Neural cell (in vitro differentiated cells): ENCODE measurements at regions not wholly inside any gene's neighbourhood (a gene's known extent, or its start where the extent isn't known, plus 50 kb on each side); places are given as distances from the start of the nearest gene placed in this dataset.

ENCODE experiments used
- H2AFZ ChIP-seq: fragments of 200-600, 300-800 bp; sonication (generic), shearing (Covaris generic); 2 replicates; pipeline ENCODE4 v1.6.0; 2014; ENCODE audit warnings: low read depth, mild to moderate bottlenecking, antibody characterized with exemption, low read length, moderate library complexity
- H3F3A ChIP-seq: fragments of 200-600 bp; shearing (Covaris generic); 2 replicates; pipeline ENCODE4 v1.6.1; 2016; ENCODE audit warnings: mild to moderate bottlenecking, moderate library complexity, mixed read lengths, antibody characterized with exemption, low read length; ENCODE audit not compliant: insufficient read depth, poor library complexity, severe bottlenecking
- H3K27ac ChIP-seq: fragments of 200-600, 300-800 bp; sonication (generic), shearing (Covaris generic); 2 replicates; pipeline ENCODE4 v1.5.1; 2014; ENCODE audit warnings: mild to moderate bottlenecking, low read length, moderate library complexity
- H3K27me3 ChIP-seq: fragments of 300-800, 200-600 bp; sonication (generic), shearing (Covaris generic); 2 replicates; pipeline ENCODE4 v1.6.0; 2014; ENCODE audit warnings: mild to moderate bottlenecking, low read depth, low read length, moderate library complexity; ENCODE audit not compliant: insufficient read depth
- H3K36me3 ChIP-seq: fragments of 300-800, 200-600 bp; sonication (generic), shearing (Covaris generic); 2 replicates; pipeline ENCODE4 v1.5.1; 2014; ENCODE audit warnings: mild to moderate bottlenecking, antibody characterized with exemption, low read length, moderate library complexity; ENCODE audit not compliant: insufficient read depth
- H3K4me2 ChIP-seq: fragments of 300-800, 200-600 bp; sonication (generic), shearing (Covaris generic); 2 replicates; pipeline ENCODE4 v1.6.0; 2014; ENCODE audit warnings: mild to moderate bottlenecking, low read length
- H3K4me3 ChIP-seq: fragments of 300-800, 200-600 bp; sonication (generic), shearing (Covaris generic); 2 replicates; pipeline ENCODE4 v1.5.1; 2014; ENCODE audit warnings: mild to moderate bottlenecking, low read length, moderate library complexity
- H3K79me2 ChIP-seq: fragments of 200-600 bp; shearing (Covaris generic); replicated peaks from 2 replicates; pipeline ENCODE4 v1.6.0; 2014; ENCODE audit warnings: mild to moderate bottlenecking, low read length, moderate library complexity; ENCODE audit not compliant: insufficient read depth
- H3K9ac ChIP-seq: fragments of 300-800, 200-600 bp; sonication (generic), shearing (Covaris generic); 2 replicates; pipeline ENCODE4 v1.6.1; 2016; ENCODE audit warnings: mild to moderate bottlenecking, low read length, mixed read lengths
- H3K9me2 ChIP-seq: fragments of 200-600 bp; shearing (Covaris generic); 2 replicates; pipeline ENCODE4 v1.6.1; 2016; ENCODE audit warnings: mild to moderate bottlenecking, low read length, mixed read lengths; ENCODE audit not compliant: insufficient read depth
- H3K9me3 ChIP-seq: fragments of 200-600, 300-800 bp; sonication (generic), shearing (Covaris generic); 2 replicates; pipeline ENCODE4 v1.6.1; 2016; ENCODE audit warnings: mild to moderate bottlenecking, mixed run types, low read length, moderate library complexity, mixed read lengths
- H4K20me1 ChIP-seq: fragments of 200-600 bp; shearing (Covaris generic); 2 replicates; pipeline ENCODE4 v1.6.1; 2016; ENCODE audit warnings: mild to moderate bottlenecking, mixed run types; ENCODE audit not compliant: insufficient read depth
- EP300 ChIP-seq: fragments of 450-650 bp; conservative IDR thresholded peaks from 2 replicates; pipeline ENCODE4 v1.6.1; 2014; ENCODE audit warnings: antibody characterized with exemption, mild to moderate bottlenecking, moderate library complexity; ENCODE audit not compliant: poor library complexity, severe bottlenecking
- EZH2 ChIP-seq: fragments of 200-600, 300-800 bp; shearing (Covaris generic), sonication (generic); IDR thresholded peaks from 2 replicates; pipeline ENCODE4 v1.6.1; 2014; ENCODE audit warnings: antibody characterized with exemption, low read length, borderline replicate concordance, mild to moderate bottlenecking; ENCODE audit not compliant: insufficient read depth, poor library complexity, severe bottlenecking
- MXI1 ChIP-seq: fragments of 450-650 bp; conservative IDR thresholded peaks from 2 replicates; pipeline ENCODE4 v1.6.1; 2014; ENCODE audit warnings: antibody characterized with exemption, mild to moderate bottlenecking; ENCODE audit not compliant: poor library complexity, severe bottlenecking
- POLR2AphosphoS5 ChIP-seq: IDR thresholded peaks from 2 replicates; pipeline ENCODE4 v1.6.1; 2012
- RAD21 ChIP-seq: fragments of 450-650 bp; conservative IDR thresholded peaks from 2 replicates; pipeline ENCODE4 v1.6.1; 2014; ENCODE audit warnings: antibody characterized with exemption, mild to moderate bottlenecking, moderate library complexity
- SMC3 ChIP-seq: fragments of 450-650 bp; conservative IDR thresholded peaks from 2 replicates; pipeline ENCODE4 v1.6.1; 2014; ENCODE audit warnings: antibody characterized with exemption, mild to moderate bottlenecking, moderate library complexity; ENCODE audit not compliant: poor library complexity
- TAF1 ChIP-seq: IDR thresholded peaks from 2 replicates; pipeline ENCODE4 v1.6.1; 2012; ENCODE audit warnings: low read depth
- TF ChIP-seq, protein P1 (sequence below): IDR thresholded peaks from 2 replicates; pipeline ENCODE4 v1.6.1; 2012; ENCODE audit warnings: borderline replicate concordance
- TF ChIP-seq, protein P2 (sequence below): fragments of 450-650 bp; IDR thresholded peaks from 2 replicates; pipeline ENCODE4 v1.5.1; 2014; ENCODE audit warnings: antibody characterized with exemption, mild to moderate bottlenecking, moderate library complexity; ENCODE audit not compliant: poor library complexity, severe bottlenecking

DNA sequence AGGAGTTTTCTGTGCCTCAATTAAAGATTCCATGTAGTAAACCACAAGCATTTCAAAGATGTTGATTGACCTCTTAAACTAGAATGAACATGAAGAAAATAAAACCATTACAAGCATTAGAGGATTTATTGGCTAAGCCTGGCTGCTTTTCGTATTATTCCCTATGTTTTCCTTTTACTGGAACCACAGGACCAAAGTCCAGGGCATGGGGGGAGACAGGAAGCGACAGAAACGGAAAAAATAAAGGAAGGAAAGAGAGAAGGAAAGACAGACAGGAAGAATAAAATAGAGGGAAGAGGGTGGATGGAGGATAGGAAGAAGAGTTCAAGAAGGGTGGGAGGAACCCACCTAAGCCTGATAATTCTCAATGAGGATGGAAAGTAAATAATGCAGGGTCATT is 169.9 kb downstream of the SHQ1 start:
- Histone ChIP-seq H3K27me3 (no peaks in the 10 kb centered on the region), H3K4me3 (no peak overlapping the region), H4K20me1 (no peaks in the 10 kb centered on the region), H3F3A (no peaks in the 10 kb centered on the region), H3K4me2 (no peak overlapping the region), H3K79me2 (no peaks in the 10 kb centered on the region), H3K36me3 (no peaks in the 10 kb centered on the region), H3K9me3 (no peaks in the 10 kb centered on the region), H3K9me2 (no peaks in the 10 kb centered on the region), H2AFZ (no peak overlapping the region), H3K27ac (no peak overlapping the region), H3K9ac (no peak overlapping the region)
- TF ChIP-seq POLR2AphosphoS5 (no peak), MXI1 (no peak), TAF1 (no peak), EZH2 (no peak), EP300 (no peak), SMC3 (no peak), RAD21 (no peak)

DNA sequence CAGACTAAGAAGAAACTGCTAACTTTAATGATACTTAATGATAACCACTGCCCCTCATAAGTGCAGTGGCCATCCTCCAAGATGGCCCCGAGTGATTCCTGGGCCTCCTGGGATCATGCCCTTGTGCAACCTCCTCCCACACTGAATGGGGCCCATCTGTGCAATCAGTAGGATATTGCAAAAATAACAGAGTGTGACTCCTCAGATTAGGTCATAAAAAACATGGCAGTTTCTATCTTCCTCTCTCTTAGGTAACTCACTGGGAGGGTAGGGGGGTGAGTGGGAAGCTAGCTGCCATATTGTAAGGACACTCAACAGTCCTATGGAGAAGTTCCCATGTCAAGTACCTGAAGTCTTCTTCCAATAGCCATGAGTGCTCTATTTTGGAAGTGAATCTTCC is 173.0 kb downstream of the SHQ1 start:
- H3K9me2 ChIP-seq, result no peaks in the 10 kb centered on the region

More for the DNA sequence above, 173.0 kb downstream of the SHQ1 start:
- no peaks in the 10 kb centered on the region for H4K20me1 ChIP-seq
- no peak overlapping the region for H3K9ac ChIP-seq
- TF ChIP-seq, protein P1, sequence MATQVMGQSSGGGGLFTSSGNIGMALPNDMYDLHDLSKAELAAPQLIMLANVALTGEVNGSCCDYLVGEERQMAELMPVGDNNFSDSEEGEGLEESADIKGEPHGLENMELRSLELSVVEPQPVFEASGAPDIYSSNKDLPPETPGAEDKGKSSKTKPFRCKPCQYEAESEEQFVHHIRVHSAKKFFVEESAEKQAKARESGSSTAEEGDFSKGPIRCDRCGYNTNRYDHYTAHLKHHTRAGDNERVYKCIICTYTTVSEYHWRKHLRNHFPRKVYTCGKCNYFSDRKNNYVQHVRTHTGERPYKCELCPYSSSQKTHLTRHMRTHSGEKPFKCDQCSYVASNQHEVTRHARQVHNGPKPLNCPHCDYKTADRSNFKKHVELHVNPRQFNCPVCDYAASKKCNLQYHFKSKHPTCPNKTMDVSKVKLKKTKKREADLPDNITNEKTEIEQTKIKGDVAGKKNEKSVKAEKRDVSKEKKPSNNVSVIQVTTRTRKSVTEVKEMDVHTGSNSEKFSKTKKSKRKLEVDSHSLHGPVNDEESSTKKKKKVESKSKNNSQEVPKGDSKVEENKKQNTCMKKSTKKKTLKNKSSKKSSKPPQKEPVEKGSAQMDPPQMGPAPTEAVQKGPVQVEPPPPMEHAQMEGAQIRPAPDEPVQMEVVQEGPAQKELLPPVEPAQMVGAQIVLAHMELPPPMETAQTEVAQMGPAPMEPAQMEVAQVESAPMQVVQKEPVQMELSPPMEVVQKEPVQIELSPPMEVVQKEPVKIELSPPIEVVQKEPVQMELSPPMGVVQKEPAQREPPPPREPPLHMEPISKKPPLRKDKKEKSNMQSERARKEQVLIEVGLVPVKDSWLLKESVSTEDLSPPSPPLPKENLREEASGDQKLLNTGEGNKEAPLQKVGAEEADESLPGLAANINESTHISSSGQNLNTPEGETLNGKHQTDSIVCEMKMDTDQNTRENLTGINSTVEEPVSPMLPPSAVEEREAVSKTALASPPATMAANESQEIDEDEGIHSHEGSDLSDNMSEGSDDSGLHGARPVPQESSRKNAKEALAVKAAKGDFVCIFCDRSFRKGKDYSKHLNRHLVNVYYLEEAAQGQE, result no peak
- TF ChIP-seq POLR2AphosphoS5 (no peak), MXI1 (no peak), EZH2 (no peak), EP300 (no peak), SMC3 (no peak), TAF1 (no peak), RAD21 (no peak)
- TF ChIP-seq, protein P2, sequence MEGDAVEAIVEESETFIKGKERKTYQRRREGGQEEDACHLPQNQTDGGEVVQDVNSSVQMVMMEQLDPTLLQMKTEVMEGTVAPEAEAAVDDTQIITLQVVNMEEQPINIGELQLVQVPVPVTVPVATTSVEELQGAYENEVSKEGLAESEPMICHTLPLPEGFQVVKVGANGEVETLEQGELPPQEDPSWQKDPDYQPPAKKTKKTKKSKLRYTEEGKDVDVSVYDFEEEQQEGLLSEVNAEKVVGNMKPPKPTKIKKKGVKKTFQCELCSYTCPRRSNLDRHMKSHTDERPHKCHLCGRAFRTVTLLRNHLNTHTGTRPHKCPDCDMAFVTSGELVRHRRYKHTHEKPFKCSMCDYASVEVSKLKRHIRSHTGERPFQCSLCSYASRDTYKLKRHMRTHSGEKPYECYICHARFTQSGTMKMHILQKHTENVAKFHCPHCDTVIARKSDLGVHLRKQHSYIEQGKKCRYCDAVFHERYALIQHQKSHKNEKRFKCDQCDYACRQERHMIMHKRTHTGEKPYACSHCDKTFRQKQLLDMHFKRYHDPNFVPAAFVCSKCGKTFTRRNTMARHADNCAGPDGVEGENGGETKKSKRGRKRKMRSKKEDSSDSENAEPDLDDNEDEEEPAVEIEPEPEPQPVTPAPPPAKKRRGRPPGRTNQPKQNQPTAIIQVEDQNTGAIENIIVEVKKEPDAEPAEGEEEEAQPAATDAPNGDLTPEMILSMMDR, result no peak
- no peaks in the 10 kb centered on the region for H3K9me3 ChIP-seq
- no peaks in the 10 kb centered on the region for H3F3A ChIP-seq
- no peaks in the 10 kb centered on the region for H3K79me2 ChIP-seq
- no peaks in the 10 kb centered on the region for H3K27me3 ChIP-seq
- H3K27ac ChIP-seq, result no peak overlapping the region
- H3K4me2 ChIP-seq, result no peak overlapping the region
- no peak overlapping the region for H3K4me3 ChIP-seq
- H3K36me3 ChIP-seq, result no peaks in the 10 kb centered on the region
- no peak overlapping the region for H2AFZ ChIP-seq
